OCI-LY3 (cell line): ENCODE measurements at regions not wholly inside any gene's neighbourhood (a gene's known extent, or its start where the extent isn't known, plus 50 kb on each side); places are given as distances from the start of the nearest gene placed in this dataset.

Experiments
- CTCF ChIP-seq: fragments of 200-600, 300-600 bp; sonication (generic); IDR thresholded peaks from 2 replicates; pipeline ENCODE4 v1.5.1; 2014; ENCODE audit warnings: antibody characterized with exemption, low read length, low read depth
- EZH2phosphoT487 ChIP-seq: fragments of 200-600 bp; shearing (Covaris generic); IDR thresholded peaks from 2 replicates; pipeline ENCODE4 v1.6.1; 2018; ENCODE audit warnings: antibody characterized with exemption, mixed run types, low read depth

- TF ChIP-seq CTCF (no peak), EZH2phosphoT487 (no peak)
Measured at GRCh38 chr18:40314199-40314598, 1640.8 kb upstream of the PIK3C3 start.
